Effector memory CD8-positive, alpha-beta T cell (primary cell): ENCODE measurements at regions not wholly inside any gene's neighbourhood (a gene's known extent, or its start where the extent isn't known, plus 50 kb on each side); places are given as distances from the start of the nearest gene placed in this dataset.

ENCODE experiments used
- ATAC-seq: fragments of 150-1000 bp; cut with Tn5 transposase; replicated peaks from 2 replicates; pipeline ENCODE4 v1.10.0; 2021; ENCODE audit warnings: mild to moderate bottlenecking, moderate library complexity
- DNase-seq, 3 experiments: peaks; one replicate each; pipeline ENCODE4 v3.0.0; 2021
- H3K27ac Mint-ChIP-seq, 2 donors: one replicate each; pipeline ENCODE4 v1.8.0; 2022; ENCODE audit warnings: mild to moderate bottlenecking in 2 of 2, mixed read lengths in 2 of 2, moderate library complexity in 2 of 2
- H3K27me3 Mint-ChIP-seq, 2 donors: one replicate each; pipeline ENCODE4 v1.8.0; 2022; ENCODE audit warnings: mixed read lengths in 2 of 2
- H3K36me3 Mint-ChIP-seq: one replicate; pipeline ENCODE4 v1.8.0; 2022; ENCODE audit warnings: mild to moderate bottlenecking, moderate library complexity, mixed read lengths; ENCODE audit not compliant: insufficient read depth
- H3K4me1 Mint-ChIP-seq, 2 donors: one replicate each; pipeline ENCODE4 v1.8.0; 2022; ENCODE audit warnings: low read depth in 2 of 2, mixed read lengths in 2 of 2
- H3K4me3 Mint-ChIP-seq, 2 donors: one replicate each; pipeline ENCODE4 v1.8.0; 2022; ENCODE audit warnings: mild to moderate bottlenecking in 2 of 2, mixed read lengths in 2 of 2, moderate library complexity in 2 of 2
- H3K9me3 Mint-ChIP-seq, 2 donors: one replicate each; pipeline ENCODE4 v1.8.0; 2022; ENCODE audit warnings: mixed read lengths in 2 of 2

DNA sequence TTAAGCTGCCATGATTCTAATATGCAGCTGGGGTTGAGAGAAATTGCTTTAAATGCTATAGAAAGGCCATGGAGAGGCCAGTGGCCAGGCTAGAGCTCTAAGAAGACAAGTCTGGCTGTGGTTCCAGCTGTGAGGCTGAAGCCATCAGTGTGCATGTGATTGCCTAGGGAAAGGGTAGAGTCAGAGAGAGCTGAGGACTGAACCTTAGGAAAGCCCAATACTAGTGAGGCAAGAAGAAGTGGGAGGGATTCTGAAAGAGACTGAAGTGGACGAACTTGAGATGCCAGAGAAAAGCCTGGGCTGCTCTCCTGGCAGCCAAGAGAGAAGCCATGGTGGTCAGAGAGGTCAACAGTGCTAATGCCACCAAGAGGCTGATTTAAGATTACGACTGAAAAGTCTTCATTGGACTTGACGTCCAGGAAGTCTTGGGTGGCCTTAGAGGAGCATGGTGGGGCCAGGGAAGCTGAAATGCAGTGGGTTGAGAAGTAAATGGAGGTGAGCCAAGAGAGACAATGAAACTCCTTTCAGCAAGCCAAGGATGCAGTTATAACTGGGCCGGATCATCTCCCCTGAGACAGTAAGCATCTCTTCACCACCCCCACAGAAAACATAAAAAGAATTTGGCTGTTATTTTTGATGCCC is 133.2 kb downstream of the TMEM174 start:
- DNase-seq (no peak), ATAC-seq (no peak)
- Mint-ChIP-seq H3K27me3 (peaks cover 86 to 100% of the 10 kb centered on the region in 2 donors), H3K36me3 (no peaks in the 10 kb centered on the region), H3K4me3 (no peak overlapping the region), H3K9me3 (peaks cover 0 to 2% of the 10 kb centered on the region in 2 donors), H3K27ac (no peak overlapping the region), H3K4me1 (peaks cover 0 to 7% of the 10 kb centered on the region in 2 donors)

DNA sequence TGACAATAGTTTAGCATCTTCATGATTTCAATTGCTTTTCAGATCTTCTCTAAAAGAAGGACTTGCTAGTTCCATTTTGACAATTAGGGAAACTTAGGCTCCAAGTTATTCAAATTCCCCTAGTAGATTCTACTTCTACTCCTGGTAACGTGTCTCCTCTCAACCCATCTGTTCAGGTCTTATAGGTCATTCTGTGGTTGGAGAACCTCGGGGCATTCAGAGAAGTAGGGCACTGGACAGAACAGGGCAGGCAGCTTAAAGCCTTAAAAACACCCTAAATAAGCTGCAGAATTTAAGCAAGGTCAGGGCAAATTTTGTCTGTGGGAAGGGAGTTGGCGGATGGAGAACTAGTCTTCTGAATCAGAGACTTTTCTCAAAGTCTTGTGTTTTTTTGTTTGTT is 132.4 kb downstream of the TMEM174 start:
- no peak for ATAC-seq
- Mint-ChIP-seq H3K36me3 (no peaks in the 10 kb centered on the region), H3K4me3 (no peak overlapping the region)

DNA sequence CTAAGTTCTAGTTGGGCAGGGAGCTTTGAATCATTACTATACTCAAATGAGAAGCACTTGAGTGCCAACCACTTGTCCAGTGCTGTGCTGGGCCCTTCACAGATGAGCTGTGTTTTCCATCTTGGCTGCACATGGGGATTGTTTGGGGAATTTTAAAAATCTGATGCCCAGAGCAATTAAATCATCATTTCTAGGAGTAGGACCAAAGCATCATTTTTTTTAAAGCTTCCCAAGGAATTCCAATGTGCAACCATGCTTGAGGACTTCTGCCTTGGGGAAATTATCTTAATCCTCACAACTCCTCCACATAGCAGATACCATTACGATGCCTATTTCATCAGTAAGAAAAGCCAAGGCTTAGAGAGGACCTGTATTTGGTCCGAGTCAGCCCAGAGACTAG is 131.4 kb downstream of the TMEM174 start:
- H3K9me3 Mint-ChIP-seq, result peaks cover 0 to 2% of the 10 kb centered on the region in 2 donors
- no peak overlapping the region for H3K4me3 Mint-ChIP-seq
- H3K27me3 Mint-ChIP-seq, result peaks cover 92 to 100% of the 10 kb centered on the region in 2 donors
- peaks cover 8% of the 10 kb centered on the region for H3K36me3 Mint-ChIP-seq
- ATAC-seq (no peak), DNase-seq (no peak)
- H3K4me1 Mint-ChIP-seq, result peaks cover 9 to 13% of the 10 kb centered on the region in 2 donors
- no peak overlapping the region for H3K27ac Mint-ChIP-seq

More for the DNA sequence above, 132.4 kb downstream of the TMEM174 start:
- peaks cover 4 to 7% of the 10 kb centered on the region in 2 donors for H3K4me1 Mint-ChIP-seq
- H3K27ac Mint-ChIP-seq, result no peak overlapping the region
- H3K9me3 Mint-ChIP-seq, result peaks cover 0 to 2% of the 10 kb centered on the region in 2 donors
- H3K27me3 Mint-ChIP-seq, result peaks cover 92 to 100% of the 10 kb centered on the region in 2 donors
- DNase-seq, result no peak

DNA sequence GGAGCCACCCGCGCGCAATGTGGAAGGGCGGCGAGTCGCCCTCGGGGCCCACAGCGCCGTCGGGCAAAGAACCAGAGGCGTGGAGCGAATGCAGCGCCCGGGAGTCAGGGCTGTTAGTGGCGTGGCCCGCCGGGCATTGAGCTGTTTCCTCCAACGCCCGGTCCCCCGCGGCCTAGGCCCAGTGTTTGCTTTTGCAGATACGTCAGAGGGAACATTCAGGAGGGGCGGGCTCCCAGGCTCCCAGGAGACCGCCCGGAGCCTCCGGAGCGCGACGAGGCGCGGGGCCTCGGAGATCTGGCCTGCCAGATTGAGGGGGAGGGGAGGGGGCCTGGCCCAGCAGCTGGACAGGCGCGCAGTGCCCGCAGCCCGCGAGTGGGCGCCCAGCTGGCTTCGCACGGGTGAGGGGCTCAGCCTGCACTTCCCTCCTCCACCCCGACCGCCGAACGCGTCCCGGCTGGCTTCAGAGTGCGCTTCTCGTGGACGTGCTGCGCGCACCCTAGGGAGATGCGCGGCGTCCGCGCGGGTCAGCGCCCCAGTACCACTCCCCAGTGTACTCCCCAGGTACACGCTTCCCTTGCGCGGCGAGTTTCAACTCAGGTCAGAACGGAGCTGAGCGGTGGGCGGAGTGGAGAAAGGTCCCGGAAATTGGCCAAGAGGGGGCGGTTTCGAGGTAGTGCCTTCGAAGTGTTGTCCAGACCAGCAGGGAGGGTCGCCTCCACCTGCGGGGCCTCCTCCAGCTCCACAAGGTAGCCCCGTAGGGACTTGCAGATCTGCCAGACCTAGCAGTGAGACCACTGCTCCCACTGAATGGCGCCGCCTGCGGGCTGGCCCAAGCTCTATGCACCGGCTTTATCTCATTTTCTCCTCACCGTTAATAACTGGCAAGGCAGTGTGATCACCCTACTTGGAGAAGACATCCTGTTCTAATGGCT is 130.4 kb downstream of the TMEM174 start:
- DNase-seq (no peak), ATAC-seq (no peak)
- H3K9me3 Mint-ChIP-seq, result peaks cover 0 to 2% of the 10 kb centered on the region in 2 donors
- no peak overlapping the region for H3K27ac Mint-ChIP-seq
- peaks cover 95 to 100% of the 10 kb centered on the region in 2 donors for H3K27me3 Mint-ChIP-seq
- H3K36me3 Mint-ChIP-seq, result peaks cover 13% of the 10 kb centered on the region
- H3K4me3 Mint-ChIP-seq, result peak overlapping the region in 1 of 2 donors; percentile 38
- H3K4me1 Mint-ChIP-seq, result peaks cover 15 to 16% of the 10 kb centered on the region in 2 donors

DNA sequence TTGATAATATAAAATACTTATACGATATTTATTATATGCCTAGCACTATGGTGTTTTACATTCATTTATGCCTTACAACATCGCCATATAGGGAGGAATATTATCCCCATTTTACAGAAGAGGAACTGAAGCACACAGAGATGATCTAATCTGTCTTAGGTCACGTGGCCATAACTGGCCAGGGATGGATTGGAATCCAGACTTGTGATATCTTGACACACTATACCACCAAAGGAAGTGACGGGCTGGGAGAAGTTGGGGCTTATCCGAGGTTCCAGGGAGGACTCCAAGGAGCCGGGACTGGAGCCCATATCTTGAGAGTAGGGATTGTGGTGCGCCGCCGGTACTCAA is 129.8 kb downstream of the TMEM174 start:
- peaks cover 15 to 16% of the 10 kb centered on the region in 2 donors for H3K4me1 Mint-ChIP-seq
- peak overlapping the region in 1 of 2 donors; percentile 38 for H3K4me3 Mint-ChIP-seq
- DNase-seq (no peak), ATAC-seq (no peak)
- peaks cover 13% of the 10 kb centered on the region for H3K36me3 Mint-ChIP-seq
- H3K9me3 Mint-ChIP-seq, result peaks cover 0 to 2% of the 10 kb centered on the region in 2 donors
- H3K27me3 Mint-ChIP-seq, result peaks cover 90 to 100% of the 10 kb centered on the region in 2 donors
- no peak overlapping the region for H3K27ac Mint-ChIP-seq

DNA sequence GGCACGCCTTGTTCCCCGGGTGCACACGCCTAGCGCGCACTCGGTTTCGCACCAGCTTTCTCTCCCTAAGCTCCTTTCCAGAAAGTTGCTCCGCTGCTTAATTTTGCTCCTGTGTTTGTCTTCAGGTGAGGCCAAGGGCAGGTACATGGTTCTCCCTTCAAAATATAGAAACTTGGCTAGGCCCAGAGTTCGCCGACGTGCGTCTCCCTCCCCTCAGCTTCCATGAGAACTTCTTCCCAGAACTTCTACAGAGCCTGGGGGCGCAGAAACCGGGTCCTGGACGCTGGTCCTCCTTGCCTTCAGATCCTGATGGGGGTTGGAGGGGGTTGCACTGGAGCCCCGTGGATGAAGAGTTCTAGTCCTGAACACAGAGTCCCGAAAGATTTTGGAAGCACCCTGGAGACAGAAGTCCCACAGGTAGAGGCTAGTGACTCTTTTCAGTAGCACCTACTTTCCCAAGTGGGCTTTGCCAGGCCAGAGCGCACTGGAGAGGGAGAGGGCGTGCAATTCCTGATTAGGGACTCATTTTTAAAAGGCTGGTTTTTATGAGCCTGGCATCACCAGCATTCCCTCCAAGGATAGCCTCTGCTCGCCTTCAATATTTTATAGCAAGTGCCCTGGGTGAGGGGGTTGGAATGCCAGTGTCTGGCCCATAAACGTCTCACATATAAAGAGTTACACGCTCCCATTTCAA is 128.4 kb downstream of the TMEM174 start:
- Mint-ChIP-seq H3K9me3 (peaks cover 0 to 2% of the 10 kb centered on the region in 2 donors), H3K27me3 (peaks cover 91 to 100% of the 10 kb centered on the region in 2 donors), H3K4me3 (no peak overlapping the region), H3K36me3 (peaks cover 13% of the 10 kb centered on the region), H3K4me1 (peaks cover 15 to 18% of the 10 kb centered on the region in 2 donors), H3K27ac (no peak overlapping the region)
- ATAC-seq (no peak), DNase-seq (no peak)

DNA sequence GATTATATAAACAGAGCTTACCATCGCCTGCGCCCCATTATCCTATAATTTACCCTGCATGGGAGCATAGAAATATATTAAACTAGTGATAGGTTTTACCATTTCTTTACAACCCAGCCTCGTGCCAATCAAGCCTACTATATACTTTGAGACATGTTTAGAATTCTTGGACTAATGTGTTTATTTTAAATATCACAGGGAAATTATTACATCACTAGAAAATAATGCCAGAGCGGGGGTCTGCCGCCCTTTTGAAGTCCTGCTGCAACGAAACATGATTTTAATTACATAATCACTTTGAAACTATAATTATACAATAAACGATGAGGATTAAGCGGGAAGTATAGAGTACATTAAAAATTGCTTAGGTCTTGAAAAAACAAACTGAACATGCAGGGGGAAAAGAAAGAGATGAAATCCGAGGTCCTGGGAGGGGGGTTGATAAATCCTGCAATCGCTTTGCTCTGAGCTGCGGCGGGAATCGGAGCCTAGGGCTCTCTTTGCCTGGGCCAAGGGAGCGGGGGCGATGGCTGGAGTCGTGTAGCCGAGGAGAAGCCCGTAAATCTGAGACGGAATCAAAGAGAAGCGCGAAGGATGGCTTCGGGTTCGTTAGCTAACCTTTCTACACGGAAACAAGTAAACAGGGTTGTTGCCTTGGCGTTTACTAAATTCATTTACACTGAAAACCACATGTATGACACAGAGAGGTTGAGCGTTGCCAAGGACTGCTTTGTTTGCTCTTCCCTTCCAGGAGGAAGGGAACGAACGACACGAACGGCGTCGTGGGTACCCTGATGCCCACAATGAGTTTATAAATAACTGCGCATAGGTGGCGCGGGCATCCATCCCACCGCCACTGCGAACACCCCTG is 127.6 kb downstream of the TMEM174 start:
- peaks cover 91 to 100% of the 10 kb centered on the region in 2 donors for H3K27me3 Mint-ChIP-seq
- peaks cover 13% of the 10 kb centered on the region for H3K36me3 Mint-ChIP-seq
- no peak overlapping the region for H3K4me3 Mint-ChIP-seq
- H3K27ac Mint-ChIP-seq, result no peak overlapping the region
- DNase-seq (no peak), ATAC-seq (no peak)
- H3K4me1 Mint-ChIP-seq, result peaks cover 15 to 18% of the 10 kb centered on the region in 2 donors
- H3K9me3 Mint-ChIP-seq, result peaks cover 0 to 2% of the 10 kb centered on the region in 2 donors

DNA sequence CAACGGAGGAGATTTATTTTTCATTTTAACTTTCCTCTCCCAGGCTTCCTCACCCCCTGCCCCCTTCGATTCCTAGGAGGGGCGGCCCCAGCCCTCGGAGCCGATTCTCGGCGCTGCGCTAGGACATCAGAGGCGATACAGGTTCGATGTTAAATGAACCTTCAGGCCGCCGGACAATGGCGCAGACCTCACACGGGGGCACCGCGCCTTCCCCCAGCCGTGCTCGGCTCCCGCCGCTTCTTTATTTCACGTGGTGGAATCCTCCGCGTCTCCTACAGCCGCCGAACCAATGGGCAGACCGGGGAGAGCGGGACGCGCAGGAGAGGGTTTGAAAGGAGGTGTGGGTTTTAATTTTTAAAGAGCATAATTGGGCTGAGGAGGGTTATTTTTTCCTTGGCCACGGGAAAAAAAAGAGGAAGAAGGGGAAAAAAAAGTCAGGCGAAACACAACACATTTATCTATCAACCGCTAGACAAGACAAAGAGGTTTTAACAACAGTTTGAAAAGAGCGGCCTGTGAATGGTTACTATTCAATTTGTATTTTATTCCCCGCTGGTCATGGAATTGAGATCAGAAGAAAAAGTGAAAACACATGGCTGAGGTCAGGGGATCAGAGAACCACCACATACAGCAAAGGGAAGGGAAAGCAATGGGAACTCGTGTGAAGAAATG is 126.8 kb downstream of the TMEM174 start:
- peak overlapping the region; percentile 9 to 39 for H3K4me3 Mint-ChIP-seq
- peaks cover 15 to 18% of the 10 kb centered on the region in 2 donors for H3K4me1 Mint-ChIP-seq
- peaks cover 13% of the 10 kb centered on the region for H3K36me3 Mint-ChIP-seq
- DNase-seq (no peak), ATAC-seq (no peak)
- H3K27me3 Mint-ChIP-seq, result peaks cover 91 to 100% of the 10 kb centered on the region in 2 donors
- H3K27ac Mint-ChIP-seq, result peak overlapping the region in 1 of 2 donors; percentile 55
- peaks cover 0 to 2% of the 10 kb centered on the region in 2 donors for H3K9me3 Mint-ChIP-seq

DNA sequence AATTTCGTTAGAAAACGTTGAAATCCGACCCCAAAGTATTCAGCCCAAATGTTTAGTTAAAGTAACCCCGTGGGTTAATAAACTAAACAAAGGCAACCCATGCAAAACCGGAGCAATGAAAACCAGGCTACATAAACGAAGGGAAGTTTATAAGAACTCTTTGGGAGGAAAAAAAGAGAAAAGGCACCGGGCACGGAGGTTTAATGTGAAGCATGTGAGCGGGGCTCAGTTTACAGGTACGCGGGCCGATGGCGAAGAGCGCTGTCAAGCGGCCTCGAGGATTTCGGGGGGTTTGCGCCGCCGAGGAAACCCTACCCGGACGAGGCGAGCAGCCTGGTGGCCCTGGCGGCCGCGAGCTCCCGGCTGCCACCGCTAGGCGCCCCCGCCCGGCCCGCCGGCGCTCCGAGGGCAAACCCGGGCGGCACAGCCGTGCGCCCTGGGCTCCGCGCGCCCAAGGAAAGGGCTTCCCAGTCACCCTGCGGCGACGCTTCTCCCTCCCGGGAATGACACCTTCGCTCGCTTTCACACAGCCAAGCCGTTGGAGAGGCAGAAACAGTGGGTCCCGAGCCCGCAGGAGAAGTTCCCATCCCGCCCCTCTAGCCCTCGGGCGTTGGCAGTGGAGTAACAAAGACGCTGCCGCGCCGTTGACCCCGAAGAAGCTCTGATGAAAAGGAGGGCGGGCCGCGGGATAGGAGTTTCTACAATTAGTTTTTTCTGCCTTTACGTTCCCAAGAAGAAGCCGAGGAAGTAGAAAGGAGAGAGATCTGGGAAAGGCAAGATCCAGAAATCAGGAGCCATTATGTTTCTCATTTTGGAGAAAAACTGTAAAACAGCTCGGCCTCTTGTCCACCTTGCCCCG is 126.0 kb downstream of the TMEM174 start:
- ATAC-seq (peak; percentile 31), DNase-seq (no peak)
- Mint-ChIP-seq H3K27ac (no peak overlapping the region), H3K36me3 (peaks cover 13% of the 10 kb centered on the region), H3K9me3 (peaks cover 0 to 2% of the 10 kb centered on the region in 2 donors), H3K4me3 (peak overlapping the region; percentile 31 to 39), H3K4me1 (peaks cover 15 to 18% of the 10 kb centered on the region in 2 donors), H3K27me3 (peaks cover 91 to 100% of the 10 kb centered on the region in 2 donors)

DNA sequence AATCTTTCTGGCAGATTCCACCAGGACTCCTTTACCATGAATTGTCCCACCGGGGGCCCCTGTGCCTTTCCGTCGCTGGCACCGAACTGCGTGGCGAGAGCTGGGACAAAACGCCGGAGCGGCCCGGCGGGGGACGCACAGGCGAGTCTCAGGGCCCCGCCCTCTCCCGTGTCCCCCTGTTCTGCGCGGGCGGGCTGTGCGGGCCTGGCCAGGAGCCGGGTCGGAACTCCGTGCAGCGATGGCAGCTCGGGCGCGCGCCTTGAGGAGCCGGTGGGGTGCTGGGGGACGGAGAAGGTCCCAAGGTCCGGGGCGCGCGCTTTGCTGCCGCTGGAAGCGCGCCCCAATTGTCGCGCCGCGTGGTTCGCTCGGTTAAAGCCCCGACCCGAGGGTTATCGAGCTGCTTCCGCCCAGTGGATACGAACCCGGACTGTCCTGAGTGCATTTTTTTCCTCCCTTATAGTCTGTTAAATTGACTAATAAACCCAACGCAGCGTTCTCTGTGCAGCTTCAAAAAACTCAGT is 125.3 kb downstream of the TMEM174 start:
- Mint-ChIP-seq H3K4me1 (peaks cover 14 to 15% of the 10 kb centered on the region in 2 donors), H3K9me3 (peaks cover 0 to 2% of the 10 kb centered on the region in 2 donors), H3K27me3 (peaks cover 89 to 97% of the 10 kb centered on the region in 2 donors), H3K27ac (no peak overlapping the region), H3K36me3 (peaks cover 13% of the 10 kb centered on the region), H3K4me3 (peak overlapping the region in 1 of 2 donors; percentile 31)
- no peak for DNase-seq
- ATAC-seq, result no peak

DNA sequence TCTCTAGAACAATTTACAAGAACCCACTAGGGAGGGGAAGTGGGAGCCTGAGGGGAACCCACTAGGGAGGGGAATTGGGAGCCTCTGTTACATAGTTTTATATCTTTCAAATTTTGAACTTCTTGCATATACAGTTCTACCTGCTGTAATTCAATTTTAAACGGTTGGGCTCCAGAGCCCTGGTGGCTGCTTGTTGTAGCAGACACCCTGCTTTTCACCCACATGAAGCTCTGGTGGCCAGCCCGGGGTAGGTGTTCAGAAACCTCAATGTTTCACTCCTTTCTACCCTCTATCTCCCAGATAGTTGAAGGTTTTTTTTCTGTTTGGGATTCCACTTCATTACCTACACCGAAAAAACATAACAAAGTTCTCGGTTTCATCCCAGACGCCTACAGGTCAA is 124.4 kb downstream of the TMEM174 start:
- Mint-ChIP-seq H3K27me3 (peaks cover 89 to 95% of the 10 kb centered on the region in 2 donors), H3K4me1 (peaks cover 11 to 15% of the 10 kb centered on the region in 2 donors), H3K9me3 (no peaks in the 10 kb centered on the region), H3K4me3 (no peak overlapping the region), H3K27ac (no peak overlapping the region), H3K36me3 (peaks cover 13% of the 10 kb centered on the region)
- no peak for DNase-seq
- ATAC-seq, result no peak
